HG03280 (cell line): ENCODE measurements at regions not wholly inside any gene's neighbourhood (a gene's known extent, or its start where the extent isn't known, plus 50 kb on each side); places are given as distances from the start of the nearest gene placed in this dataset.

ENCODE experiments used
- ATAC-seq: cut with Tn5 transposase; IDR thresholded peaks from one replicate; pipeline ENCODE4 v1.9.1; 2021; ENCODE audit warnings: mild to moderate bottlenecking, moderate library complexity; ENCODE audit not compliant: unreplicated experiment

DNA sequence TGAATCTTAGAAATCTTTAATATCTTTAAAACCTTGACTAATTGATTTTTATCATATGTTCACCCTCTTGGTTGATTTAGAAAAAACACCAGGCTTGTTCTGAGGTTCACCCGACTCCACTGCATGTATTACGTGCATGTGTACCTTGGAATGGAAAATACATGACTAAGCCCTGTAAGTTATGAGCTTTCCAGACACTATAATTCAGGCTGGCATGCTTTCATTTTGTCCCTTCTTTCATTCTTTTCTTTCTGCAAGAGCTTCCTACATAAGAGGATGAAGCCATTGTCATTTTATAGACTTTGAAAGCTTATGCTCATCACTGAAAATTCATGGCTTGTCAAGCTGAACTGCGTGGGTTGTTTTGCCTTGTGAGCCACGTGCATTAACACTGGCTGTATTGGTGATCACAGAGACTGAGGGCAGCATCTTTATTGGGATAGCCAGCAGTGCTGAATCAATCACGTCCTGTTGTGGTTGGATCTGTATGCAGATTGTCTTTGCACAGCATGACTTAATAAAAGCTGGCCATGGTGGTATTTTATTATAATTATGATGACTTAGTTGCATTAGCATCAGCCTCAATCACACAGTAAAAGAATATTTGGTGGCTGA is 141.9 kb downstream of the SLIT2 start:
- no peak for ATAC-seq

DNA sequence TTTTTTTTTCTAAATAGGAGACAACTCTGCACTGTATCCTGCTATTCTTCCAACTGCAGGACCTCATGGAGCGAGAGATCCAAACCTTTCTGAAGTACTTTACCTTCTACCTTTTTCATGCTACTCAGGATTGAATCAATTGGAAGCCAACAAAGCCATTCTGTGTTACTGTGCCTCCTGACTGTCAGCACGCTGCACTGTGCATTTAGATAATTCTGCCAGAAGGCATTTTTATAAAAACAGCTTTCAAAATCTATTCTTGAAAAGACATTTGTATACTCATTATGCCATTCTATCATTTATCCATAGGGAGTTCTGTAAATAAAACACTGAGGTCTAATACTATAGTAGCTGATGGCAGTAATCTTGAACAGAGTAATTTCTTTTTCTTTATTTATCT is 142.8 kb downstream of the SLIT2 start:
- no peak for ATAC-seq

DNA sequence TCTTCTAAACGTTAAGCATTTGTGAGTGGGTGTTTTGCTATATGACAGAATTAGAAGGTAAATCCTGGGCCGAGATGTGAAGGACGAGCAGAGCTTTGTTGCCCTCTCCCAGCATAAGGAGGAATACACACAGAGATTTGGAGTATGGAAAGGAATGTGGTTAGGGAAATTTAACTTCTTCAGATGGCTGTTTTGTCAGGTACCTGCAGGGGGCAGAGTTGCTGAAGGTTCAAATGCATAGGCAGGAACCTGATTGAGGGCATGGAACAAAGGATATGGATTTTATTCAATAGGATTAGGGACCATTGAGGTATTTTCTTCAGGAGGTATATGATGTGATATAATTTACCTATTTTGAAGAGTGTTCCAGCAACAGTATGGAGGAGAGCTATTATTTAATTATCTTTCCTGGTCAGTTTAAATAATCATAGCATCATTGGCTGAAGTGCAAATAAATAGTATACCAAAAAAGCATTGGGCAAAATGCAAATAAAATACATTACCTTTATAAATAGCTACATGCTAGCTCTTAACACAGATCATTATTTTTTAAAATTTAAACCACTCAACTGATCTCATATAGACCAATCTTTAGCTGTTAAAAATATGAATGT is 143.6 kb downstream of the SLIT2 start:
- no peak for ATAC-seq

DNA sequence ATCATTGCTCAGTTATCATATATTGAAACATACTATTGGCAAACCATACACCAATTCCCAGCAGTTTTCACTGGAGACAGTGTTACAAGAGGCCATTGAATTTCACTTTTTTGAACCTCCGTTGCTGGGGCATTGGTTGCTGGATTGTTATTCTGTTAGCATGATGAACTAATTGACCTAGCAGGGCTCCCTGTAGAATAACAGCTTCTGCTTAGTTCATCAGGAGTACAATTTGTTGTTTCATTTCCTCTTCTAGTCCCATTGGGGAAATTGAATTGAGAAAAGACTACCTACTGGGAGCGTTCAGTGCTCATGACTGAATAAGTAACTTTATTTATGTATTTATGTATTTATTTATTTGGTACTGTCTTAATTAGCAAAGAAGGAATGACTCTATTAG is 151.6 kb downstream of the SLIT2 start:
- no peak for ATAC-seq

DNA sequence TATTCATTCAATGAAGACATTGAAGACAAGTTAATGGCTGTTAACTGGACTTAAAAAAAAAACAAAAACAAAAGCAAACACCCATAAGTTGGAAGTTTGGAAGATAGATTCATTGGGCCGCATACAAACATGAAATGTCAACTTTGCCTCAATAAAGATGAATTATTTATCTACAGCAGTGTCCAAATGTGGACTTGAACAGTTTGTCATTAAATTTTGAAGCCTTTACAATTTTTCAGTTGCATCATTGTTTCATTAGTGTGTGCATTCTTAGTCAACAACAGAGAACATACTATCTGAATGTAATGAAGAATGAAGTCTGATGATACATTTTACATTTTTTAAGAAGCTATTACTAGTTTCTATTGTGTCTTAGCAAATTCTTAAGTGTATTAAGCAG is 152.1 kb downstream of the SLIT2 start:
- ATAC-seq = no peak

DNA sequence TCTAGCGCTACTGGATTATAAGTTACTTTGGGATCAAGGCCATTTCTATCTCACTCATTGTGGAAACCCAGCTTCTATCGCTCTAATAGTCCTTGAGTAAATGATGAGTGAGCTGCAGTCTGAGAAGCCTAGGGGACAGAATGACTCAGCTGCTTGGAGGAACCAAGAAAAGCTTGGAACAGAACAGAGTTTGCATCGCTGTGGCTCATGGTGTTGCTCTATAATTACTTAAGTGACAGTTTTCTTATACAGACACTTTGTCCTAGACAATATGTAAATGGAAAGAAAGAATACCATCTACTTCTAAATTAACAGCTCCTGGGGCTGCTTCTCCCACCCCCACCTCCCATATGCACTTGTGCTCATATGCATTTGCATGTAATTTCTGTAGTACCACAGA is 156.9 kb downstream of the SLIT2 start:
- no peak for ATAC-seq

DNA sequence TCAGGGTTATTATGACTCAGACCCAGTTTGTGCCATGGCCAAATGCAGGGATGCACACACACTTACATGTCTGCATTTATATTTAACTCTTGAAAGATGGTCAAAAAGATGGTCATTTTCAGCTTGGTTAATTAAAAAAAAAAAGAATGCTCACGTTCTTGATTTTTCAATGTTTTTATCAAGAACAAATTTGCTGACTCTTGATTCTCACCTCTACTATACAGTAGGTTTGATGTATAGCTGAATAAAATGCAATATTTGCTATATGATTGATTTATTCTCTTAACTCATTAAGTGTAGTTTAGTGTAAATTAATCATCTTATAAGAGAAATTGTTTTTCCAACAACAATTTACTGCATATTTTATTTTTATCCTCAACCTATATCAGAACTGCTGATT is 160.4 kb downstream of the SLIT2 start:
- no peak for ATAC-seq

DNA sequence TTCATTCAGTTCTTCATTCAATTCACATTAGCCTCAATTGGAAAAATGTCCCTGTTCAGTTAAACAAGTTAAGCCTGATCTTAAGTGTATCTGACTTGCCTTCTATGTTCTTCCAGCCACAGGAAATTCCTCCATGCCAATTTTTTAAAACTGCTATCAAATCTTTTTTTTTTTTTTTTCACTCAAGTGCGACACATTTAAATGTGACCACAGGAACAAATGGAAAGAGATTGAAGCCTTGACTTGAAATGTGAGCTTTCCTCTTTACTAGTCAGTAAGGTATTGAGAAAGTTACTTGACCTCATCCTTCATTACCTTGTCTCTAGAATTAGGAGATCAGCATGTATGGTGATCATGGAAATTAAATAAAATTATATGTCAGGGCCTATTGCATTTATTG is 165.1 kb downstream of the SLIT2 start:
- ATAC-seq = no peak

DNA sequence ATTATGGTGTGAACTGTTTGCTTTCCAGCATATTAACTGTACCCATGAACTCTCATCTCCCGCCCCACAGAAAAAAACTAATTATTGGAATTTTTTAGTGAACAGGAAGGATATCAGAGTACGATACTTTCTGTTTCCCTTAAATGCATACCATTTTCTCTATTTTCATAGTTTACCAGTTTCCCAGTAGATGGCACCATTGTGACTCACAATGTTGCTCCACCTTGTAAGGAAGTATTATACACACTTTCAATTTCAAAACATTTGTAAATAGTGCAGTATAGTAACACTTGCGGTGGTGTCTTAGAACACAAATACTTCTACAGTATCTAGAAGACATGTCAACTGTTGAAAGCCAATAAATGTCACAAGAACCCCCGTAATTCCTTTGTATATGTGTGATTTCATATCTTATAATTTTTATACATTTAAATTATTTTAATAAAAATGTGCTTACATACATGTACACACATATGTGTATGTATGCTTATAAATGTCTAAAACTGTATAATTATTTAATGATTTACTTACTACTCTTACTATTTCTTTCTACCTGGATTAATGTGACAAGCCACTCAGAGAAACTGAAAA is 167.3 kb downstream of the SLIT2 start:
- ATAC-seq = peak; percentile 97

DNA sequence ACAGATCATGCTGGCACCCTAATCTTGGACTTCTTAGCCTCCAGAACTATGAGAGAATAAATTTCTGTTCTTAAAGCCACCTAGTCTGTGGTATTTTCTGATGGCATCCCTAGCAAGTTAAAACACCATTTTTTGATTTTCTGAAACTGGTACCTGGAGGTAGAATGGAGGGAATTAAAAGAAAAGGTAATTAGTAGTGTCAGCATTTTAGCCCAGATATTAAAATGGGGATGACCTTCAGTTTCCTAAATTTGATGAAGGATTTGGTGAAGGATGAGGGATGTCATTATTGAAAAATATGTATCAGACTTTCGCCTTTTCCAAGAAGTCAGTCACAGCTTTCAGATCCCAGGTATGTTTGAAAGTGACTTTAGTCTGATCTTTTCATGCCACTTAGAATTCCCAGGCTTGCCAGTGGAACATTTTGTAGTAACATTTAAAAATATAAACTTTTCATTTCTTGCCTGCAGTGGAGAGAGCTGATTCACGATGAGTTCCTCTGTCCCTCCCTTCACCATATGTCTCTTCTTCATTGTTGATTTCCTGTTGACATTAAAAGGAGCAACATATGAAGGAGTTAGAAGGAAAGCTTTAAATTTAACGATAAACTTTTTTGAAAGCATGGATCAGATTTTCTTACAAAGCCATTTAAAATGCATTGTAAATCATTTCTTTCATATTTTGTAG is 169.4 kb downstream of the SLIT2 start:
- ATAC-seq = no peak

DNA sequence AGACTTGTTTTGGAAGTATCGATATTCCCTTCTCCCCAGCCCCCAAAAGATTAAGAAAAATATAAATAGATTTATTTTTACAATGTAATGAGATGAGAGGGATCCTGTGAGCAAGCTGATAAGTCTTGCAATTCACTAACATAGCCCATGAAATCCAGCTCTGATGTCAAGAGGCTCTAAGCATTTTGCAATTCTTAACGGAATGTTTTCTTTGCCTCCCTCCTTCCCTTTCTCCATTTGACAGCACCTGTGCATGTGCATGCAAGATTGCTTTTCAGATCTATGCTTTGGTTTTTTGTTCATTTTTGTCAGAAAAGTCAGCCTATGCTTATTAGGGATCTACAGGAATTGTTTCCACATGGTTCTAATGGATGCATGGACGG is 169.9 kb downstream of the SLIT2 start:
- ATAC-seq = no peak

DNA sequence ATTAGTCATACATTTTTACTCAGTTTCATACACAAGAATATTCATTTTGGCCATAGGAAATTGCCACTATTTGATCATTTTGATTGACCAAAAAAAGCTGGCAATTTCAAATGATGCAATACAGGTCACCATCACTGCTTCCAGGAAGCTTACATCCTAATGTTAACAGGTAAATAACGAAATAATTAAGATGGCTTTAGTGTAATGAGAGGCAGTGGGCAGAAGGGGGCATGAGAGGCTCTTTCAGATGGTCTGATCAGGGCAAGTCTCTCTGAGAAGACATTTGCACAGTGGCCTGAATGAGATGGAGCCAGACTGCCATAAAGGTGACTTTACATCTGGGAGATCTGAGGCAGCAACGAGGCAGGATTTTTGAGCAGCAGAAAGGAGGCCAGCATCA is 170.7 kb downstream of the SLIT2 start:
- peak; percentile 68 for ATAC-seq

DNA sequence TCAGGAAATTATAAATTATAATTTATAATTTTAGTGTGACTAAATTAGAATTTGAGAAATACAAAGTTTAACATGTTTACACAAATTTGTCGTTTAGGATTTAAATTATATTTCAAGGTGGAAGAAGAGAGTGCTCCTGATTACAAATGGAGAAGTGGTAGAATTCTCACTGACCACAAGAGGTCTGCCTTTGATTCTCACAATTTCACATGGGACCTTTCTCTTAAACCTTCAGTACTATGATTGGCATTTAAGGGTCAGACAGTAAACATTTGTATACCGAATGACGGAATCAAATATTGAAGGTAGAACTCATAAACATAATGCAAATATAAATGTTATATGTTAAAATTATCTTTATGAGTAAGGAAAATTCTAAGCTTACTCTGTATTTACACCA is 171.7 kb downstream of the SLIT2 start:
- no peak for ATAC-seq

DNA sequence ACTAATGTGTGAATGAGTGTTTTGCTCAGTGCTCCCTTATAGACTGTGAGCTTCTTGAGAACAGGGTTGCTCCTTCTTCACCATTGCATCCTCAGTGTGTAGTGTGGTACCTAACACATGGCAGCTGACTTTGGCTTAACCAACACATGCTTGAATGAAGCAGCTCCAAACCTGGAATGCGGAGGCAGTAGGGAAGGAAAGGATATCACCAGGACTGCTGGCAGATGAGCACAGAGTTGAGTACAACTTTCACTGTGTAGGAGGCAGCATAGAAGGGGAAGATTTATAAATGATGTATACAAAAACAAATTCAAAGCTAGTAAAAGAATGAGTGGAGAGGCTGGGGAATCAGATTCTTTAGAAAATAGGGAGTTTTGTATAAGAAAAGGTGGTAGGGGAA is 174.3 kb downstream of the SLIT2 start:
- ATAC-seq = no peak

DNA sequence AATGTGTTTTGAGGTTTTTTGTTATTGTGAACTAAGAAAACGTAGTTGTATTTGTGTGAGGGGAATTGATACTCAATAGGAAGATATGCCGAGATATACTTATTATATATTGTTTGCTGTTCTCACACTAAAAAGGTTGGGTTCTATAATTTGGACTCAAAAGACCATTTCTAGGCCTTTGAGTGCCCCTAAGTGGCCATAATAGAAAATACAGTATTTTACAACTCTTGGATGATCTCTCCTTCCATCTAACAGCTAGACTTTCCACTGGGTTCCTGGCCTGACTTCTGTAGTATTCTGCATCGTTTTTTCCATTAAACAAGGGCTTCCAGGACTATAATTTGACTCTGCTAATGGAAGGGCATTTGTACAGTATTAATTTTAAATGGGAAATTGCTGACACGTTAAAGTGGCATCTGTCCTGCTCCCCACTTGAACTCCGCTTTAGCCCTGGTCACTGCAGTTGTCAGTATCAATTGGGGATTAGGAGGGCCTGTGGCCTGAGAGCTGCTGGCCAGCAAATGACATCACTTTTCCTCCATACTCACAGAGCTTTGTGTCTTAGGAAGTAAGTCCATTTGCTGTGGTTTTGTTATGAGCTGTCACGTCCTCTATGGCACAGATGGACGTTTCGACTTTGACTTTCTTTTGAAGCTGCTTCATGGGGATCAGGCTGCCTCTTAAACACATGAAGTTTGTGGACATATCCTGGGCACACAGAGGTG is 176.9 kb downstream of the SLIT2 start:
- ATAC-seq = peak; percentile 50

DNA sequence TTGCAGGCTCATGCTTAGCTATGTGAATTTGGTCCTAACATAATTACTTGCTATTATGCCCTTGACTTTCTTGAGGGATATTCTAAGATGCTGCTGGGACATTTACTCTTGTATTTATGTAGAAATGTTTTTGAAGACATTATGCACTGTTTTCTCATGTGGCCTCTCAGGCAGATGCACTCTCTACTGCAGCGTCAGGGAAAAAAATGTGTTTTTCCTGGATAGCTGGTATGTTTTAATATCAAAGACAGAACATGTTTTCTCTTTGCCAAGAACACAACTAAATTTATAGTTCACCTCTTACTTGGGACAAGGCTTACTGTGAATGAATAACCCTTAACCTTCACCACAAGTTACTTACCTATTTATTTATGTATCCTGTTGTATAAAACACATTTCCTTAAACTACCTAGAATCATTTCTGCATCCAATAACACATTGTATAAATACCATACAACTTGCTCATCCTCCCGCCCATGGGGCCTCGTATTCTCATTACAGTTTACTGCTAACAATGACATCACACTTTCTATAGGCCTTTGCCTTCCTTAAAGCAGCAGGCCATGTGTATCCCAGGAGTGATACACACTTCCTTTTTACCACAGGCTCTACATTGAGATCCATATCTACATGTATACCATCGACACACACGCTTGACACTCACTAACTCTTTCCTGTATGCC is 178.7 kb downstream of the SLIT2 start:
- no peak for ATAC-seq

DNA sequence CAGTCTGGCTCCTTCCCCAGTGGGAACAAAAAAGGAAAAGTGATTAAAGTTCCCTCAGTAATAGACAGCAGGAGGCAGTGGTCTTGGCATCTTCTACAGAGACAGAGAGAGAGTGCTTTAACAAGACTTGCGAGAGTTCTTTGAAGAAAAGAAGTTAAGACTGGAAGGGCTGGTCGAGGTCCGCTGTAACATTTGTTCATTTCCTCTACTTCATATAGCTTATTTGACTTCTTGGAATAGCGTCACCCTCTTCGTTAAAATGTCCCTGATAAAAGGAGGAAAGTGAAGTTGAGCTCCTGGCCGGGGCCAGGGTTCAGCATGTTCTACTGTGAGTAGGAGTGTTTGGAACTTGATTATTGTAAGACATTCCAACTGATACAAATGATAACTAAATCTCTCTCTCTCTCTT is 179.8 kb downstream of the SLIT2 start:
- no peak for ATAC-seq

DNA sequence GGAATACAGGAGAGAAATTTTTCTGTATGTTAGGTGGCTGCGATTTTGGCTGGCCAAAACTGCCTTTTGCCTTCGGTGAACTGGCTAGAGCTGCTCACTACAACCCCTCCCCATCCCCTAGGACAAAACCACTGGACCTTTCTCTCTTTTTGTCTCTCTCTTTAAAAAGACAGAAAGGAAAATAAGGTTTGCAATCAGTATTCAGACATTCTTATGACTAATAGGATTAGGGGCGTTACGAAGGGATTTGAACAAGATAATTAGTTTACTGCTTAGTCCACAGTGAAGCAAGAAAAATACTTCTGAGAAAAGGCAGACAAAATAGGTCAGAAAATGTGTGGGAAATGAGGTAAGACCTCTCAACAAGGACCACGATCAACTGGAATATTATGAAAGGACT is 180.4 kb downstream of the SLIT2 start:
- no peak for ATAC-seq

DNA sequence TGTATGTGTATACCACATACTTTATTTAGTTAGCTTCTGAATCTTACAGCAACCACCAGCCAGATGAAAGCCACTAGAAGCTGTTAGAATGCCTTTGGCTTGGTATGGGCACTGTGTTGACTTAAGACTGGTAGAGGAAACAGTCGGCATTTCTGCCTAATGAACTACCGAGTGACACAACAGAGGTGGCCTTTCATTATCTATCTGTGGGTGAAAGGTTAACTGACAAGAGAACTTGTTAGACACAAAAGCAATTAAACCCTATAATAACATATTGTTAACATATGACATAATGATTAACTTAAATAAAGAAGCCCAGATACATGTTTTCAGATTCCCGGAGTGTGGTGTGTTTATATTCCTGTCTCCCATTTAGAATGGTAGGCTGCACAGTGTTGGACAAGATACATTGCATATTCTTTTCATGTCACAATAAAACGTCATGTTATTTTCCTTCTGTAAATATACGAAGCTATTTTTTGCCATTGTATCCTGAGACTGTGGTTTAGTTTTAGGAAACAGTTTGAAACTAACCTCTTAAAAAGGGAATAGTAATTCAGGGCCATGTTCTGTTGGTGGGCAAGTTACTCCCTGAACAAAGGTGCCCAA is 181.5 kb downstream of the SLIT2 start:
- ATAC-seq = no peak

DNA sequence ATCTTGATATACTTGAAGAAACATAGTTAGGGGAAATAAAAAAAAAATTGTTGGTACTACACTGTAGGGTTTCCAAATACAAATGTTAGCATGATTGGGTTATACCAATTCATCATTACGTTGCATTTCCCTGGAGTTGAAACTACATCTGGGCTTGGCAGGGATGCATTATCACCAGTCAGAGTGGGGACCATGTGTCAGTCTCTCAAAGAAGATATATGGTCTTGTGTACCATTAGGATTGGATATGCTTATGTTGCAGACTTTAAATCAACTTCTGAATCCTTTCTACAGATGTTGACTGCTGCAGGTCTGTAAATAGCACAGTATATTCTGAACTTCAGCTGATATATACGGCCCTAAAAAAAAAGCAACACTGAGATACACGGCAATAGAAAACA is 188.5 kb downstream of the SLIT2 start:
- ATAC-seq = no peak
